Skin of body (tissue), 1 donor: ENCODE measurements at regions not wholly inside any gene's neighbourhood (a gene's known extent, or its start where the extent isn't known, plus 50 kb on each side); places are given as distances from the start of the nearest gene placed in this dataset.

Source experiments
- DNase-seq: peaks from one replicate; lab custom pipeline; 2025; lab: John Stamatoyannopoulos, UW

GRCh38 chr3:69568951-69569350 is 170.3 kb upstream of the MITF start:
- DNase-seq, result no peak

DNA sequence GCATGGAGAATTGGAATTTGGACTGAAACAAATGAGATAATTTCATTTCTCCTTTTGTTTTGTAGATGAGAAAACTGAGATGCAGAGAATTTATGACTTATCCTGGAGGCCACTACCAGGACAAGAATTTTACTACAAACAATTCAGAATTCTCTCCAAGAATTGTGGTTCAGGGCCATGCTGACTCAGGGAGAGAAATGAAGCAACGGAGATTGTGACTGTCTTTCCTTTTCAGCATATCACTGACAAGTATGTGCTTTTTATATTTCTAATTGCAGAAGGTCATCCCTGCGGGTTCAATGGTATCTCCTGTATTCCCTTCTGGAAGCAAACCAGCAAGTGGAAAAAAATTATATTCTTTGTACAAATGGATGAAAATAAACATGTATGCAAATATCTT is 170.8 kb upstream of the MITF start:
- DNase-seq, result no peak

DNA sequence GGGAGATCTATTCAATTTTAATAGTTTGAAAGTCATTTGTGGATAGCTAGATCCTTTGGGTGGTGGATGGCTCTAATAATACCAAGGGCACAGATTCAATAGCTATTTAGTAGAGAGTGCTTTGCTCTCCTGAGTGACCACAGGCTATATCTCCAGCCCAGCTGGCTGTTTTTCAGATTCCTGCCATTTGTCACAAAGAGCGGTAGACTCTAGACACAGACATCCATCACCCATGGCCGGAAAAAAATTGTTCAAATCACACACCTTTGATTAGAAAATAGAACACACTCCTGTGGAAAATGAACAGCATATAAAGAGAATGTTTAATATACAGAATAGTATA is 171.6 kb upstream of the MITF start:
- DNase-seq, result no peak

DNA sequence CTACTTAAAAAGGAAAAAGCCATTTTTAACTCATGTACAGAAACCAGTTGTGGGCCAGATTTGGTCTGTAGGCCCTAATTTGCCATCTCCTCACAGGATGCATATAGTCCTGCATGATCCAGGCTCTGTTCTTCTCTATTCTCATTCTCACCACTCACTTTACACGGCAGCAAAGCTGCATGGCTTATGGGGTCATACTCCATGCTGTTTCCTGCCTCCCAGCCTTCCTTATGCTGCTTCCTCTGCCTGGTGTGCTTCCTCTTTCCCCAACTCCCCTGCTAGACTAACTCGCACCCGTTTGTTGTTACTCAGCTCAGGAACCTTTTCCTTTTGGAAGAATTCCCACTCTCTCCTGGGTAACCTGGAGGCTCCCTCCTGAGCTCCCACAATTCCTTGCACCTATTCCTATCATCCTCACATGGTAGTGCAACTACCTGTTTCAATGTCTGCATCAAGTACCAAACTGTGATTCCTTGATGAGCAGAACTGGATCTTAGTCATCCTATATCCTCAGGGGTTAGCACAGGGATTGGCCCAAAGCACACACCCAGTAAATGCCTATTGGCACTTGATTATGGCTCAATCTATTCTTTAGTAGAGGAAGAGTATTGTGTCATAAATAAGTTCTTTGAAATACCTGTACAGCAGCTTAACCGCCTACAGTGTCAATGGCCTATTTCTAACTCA is 172.1 kb upstream of the MITF start:
- no peak for DNase-seq

GRCh38 chr3:69566275-69566674 is 173.0 kb upstream of the MITF start:
- no peak for DNase-seq

DNA sequence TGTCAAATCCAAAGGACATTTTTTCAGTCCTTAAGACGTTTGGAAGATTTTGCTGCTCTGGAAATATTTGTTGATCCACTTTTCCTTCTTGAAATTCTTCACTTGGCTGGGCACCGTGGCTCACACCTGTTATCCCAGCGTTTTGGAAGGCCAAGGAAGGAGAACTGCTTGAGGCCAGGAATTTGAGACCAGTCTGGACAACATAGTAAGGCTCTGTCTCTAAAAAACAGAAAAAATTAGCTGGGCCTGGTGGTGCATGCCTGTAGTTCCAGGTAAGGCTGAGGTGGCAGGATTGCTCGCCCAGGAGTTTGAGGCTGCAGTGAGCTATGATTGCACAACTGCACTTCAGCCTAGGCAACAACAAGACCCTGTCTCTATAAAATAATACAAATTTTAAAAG is 173.9 kb upstream of the MITF start:
- no peak for DNase-seq

DNA sequence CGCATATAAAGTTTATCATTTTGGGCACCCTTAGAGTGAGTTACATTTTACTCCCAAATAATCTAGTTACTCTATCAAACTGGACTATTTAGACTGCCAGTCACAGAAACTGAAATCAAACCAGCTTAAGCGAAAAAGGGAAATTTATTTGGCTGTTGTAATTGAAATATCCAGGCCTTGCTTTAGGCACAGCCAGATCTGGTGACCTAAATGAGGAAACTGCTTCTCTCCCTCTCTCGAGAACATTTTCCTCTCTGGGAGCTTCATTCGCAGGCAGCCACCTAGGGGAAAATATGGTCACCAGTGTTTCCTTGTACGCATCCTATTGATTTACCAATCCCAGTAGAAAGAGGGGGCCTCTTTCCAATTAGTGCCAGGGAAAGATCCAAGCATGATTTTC is 175.3 kb upstream of the MITF start:
- DNase-seq, result no peak

- no peak for DNase-seq
Observed at GRCh38 chr3:69563151-69563550, 176.1 kb upstream of the MITF start.

GRCh38 chr3:69562020-69562419 is 176.1 kb upstream of the FRMD4B start:
- no peak for DNase-seq

- no peak for DNase-seq
Observed at GRCh38 chr3:69560818-69561217, 174.9 kb upstream of the FRMD4B start.

- DNase-seq, result no peak
Observed at GRCh38 chr3:69560116-69560515, 174.2 kb upstream of the FRMD4B start.

- peak; percentile 40 for DNase-seq
Observed at GRCh38 chr3:69558912-69559311, 173.0 kb upstream of the FRMD4B start.

- DNase-seq, result no peak
Observed at GRCh38 chr3:69554576-69554975, 168.7 kb upstream of the FRMD4B start.

- no peak for DNase-seq
Observed at GRCh38 chr3:69553888-69554287, 168.0 kb upstream of the FRMD4B start.

DNA sequence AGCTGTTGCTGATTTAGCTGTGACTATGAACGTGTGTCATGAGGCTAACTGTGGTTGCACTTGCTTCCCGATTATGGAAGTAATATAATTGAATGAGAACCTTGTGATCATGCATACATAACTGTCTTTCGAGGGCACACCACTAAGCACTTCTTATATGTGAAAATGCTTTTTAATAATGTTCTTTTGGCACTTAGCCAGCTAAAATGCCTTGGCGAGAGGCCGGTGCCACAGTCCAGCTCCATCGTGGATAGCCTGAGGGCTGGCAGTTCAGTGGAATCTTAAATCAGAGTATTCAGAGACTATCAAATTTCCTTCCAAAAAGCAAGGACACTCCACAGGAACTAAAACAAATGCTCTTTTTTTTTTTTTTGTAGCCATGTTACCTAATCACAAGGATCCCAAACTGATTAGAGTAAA is 161.6 kb upstream of the FRMD4B start:
- DNase-seq, result no peak

- DNase-seq, result no peak
Observed at GRCh38 chr3:69542805-69543429, 157.0 kb upstream of the FRMD4B start.

- DNase-seq, result no peak
Observed at GRCh38 chr3:69542089-69542804, 156.4 kb upstream of the FRMD4B start.

- DNase-seq, result no peak
Observed at GRCh38 chr3:69541711-69542088, 155.8 kb upstream of the FRMD4B start.

GRCh38 chr3:69540706-69541581 is 155.1 kb upstream of the FRMD4B start:
- peak; percentile 20 for DNase-seq

- no peak for DNase-seq
Observed at GRCh38 chr3:69539134-69539533, 153.2 kb upstream of the FRMD4B start.

DNA sequence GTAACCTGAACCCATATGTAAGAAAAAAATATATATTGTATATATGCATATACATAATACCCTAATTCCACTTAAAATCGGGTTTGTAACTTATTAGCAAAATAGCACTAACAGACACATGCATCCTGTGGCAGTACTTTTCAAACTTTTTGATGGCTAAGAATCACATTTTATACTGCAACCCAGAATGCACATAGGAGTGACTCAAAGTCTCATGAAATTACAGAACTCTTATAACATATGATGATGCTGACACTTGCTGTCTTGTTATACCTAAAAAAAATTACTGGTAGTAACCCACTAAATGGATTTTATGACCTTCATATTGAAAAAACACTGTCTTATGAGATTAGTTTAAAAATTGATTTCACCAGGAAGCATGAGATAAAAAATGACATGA is 152.4 kb upstream of the FRMD4B start:
- no peak for DNase-seq
